Renal pelvis (tissue), 1 donor: ENCODE measurements at regions not wholly inside any gene's neighbourhood (a gene's known extent, or its start where the extent isn't known, plus 50 kb on each side); places are given as distances from the start of the nearest gene placed in this dataset.
"Not testable (repeated sequence)": the region's sequence is repeated elsewhere in the genome, so short reads cannot be mapped to it uniquely, and the experiment has no call there.

Source experiments
- DNase-seq: peaks from one replicate; pipeline ENCODE4 v3.0.0-alpha.2; 2013

DNA sequence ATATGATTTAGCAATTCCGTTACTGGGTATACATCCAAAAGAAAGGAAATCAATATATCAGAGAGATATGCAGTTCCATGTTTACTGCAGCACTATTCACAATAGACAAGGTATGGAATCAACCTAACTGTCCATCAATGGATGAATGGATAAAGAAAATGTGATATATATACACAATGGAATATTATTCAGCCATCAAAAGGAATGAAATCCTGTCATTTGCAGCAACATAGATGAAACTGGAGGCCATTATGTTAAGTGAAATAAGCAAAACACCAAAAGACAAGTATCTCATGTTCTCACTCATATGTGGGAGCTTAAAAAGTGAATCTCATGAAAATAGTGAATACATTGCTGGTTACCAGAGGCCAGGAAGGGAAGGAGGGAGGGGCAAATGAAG is 390.8 kb downstream of the ZFHX3 start:
- DNase-seq, result no peak

DNA sequence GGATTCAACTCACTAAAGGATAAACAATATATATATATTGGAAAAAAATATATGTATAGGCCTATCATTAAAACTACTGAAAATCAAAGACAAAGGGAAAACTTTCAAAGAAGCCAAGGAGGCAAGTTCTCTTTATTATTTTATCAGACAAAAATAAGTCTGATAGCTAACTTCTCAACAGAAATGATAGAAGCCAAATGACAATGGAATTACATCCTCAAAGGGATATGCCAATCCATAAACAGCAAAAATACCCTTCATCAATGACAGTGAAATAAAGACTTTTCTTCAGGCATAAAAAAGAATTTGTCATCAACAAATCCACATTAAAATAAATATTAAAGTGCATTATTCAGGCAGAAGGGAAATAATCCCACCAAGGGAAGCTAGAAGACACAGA is 393.4 kb downstream of the ZFHX3 start:
- DNase-seq, result no peak

DNA sequence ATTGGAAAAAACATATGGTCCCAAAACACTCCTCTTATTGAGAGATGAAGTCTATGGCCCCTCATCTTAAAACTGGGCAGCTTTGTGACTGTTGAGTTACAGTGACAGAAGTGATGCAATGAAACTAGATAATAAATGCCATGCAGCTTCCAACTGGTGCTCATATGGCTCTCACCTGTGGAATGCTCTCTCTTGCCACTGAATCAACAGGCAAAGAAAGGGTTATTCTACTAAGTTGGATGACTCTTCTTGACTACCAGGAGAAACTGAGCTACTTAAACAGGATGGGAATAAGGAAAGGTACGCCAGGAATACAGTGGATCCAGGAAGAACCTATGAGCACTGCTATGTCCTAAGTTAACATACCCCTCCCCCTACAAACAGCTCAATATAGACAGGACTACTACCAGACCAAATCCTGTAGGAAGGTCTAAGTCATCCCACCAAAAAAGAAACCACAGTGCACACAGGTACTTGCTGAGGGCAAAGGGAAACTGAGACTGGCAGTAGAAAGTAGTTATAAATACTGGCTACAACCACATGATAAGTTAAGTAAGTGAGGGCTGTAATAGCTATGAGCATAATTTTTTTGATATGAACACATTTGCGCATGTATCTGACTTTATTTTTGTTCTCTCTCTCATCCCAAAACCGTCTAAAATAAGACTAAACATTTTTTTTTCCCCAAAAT is 398.5 kb downstream of the ZFHX3 start:
- DNase-seq, result no peak

DNA sequence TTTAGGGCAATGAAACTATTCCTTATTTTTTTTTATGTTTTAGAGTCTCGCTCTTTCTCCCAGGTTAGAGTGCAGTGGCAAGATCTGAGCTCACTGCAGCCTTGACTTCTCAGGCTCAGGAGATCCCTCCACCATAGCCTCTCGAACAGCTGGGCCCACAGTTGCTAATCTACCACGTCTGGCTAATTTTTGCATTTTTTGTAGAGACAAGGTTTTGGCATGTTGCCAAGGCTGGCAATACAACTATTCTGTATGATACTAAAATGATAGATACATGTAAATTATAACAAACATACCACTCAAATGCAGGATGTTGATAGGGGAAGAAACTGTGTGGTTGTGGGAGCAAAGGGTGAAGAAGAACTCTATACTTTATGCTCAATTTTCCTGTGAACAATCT is 401.3 kb downstream of the ZFHX3 start:
- DNase-seq, result no peak

DNA sequence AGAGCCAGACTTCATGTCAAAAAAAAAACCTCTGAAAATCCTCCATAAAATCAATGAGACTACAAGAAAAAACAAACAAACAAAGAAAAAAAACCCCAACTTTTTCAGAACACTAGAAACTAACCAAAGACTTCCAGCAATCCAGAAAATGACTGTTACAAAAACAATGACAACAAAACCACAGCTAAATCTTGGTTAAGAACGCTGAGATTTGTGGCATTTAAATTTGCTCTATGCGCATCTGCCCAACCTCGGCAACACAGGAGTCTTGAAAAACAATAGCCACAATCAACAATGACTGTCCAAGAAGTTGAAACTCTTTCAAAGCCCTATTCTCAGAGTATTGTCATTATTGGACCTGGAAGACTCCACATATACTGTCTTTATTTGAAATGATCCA is 402.4 kb downstream of the ZFHX3 start:
- no peak for DNase-seq

DNA sequence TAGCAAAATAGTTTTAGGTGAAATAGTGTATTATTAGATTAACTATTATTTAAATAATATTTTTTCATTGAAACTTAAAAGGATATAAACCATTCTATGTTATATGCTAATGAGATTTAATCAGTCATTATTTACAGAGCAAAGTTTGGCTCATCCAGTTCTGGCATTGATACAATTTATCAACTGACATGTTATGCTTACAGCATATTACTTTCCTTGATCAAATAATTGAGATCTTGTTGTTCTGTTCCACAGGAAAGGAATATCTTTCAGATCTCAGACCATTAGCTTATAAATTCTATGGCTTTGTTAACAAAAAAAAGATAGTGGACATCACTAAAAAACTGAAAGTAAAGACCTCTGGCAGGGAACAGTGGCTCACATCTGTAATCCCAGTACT is 403.0 kb downstream of the ZFHX3 start:
- DNase-seq, result no peak

DNA sequence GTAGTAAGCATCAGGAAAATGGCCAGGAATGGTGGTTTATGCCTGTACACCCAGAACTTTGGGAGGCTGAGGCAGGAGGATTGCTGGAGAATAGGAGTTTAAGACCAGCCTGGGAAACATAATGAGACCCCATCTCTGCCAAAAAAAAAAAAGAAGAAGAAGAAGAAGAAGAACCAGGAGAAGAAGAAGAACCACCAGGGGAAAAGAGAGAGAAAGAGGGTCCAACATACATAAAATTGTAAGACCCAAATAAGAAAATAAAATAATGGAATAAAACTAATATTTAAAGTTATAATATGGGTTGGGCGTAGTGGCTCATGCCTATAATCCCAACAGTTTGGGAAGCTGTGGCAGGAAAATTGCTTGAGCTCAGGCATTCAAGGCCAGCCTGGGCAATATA is 408.4 kb downstream of the ZFHX3 start:
- no peak for DNase-seq

DNA sequence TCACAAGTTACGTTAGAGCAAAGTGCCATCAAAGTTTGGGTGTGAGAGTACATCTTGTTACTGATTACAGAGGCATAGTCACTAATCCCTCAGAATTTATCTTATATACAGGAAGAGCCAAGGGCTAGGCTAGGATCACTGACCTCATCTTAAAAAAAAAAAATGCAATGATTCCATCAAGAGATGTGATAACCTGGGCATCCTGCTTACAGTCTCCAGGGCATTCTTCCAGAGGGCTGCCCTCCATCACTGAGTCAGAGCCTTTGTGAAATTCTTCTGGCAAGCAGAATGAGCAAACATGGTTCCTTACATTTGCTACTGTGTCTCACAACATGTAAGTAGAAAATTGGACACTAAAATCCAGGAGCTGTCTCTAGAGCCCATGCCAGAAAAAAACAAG is 410.6 kb downstream of the ZFHX3 start:
- DNase-seq, result no peak

DNA sequence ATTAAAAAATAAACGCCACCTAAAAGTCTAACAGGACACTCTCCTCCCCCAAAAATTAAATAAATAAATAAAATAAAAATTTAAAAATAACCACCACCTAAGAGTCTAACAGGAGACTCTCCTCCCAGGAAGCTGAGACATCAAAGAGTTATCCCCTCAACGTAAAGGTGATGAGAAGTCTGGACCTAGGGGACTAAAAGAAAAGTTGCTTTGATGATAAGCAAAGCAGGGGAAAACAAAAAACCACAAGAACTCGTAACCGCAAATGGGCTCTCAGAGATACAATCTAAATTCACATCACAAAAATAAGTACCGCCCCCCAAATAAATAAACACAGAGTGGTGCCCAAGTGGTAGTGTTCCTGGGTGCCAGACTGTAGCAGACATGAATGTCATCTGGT is 412.2 kb downstream of the ZFHX3 start:
- DNase-seq, result no peak

DNA sequence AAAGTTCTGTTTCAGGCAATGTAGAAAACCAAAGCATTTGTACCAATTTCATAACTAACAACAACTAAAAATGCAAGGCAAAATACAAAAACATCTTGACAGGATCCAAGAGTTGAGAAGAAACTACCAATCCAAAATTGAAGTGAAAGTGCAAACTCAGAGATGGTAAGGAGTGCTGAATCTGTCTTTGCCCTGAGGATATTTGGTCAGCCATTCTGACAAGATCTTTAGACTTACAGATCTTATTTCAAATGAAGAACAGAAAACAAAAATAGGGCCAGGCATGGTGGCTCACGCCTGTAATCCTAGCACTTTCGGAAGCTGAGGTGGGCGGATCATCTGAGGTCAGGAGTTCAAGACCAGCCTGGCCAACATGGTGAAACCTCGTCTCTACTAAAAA is 412.8 kb downstream of the ZFHX3 start:
- no peak for DNase-seq

DNA sequence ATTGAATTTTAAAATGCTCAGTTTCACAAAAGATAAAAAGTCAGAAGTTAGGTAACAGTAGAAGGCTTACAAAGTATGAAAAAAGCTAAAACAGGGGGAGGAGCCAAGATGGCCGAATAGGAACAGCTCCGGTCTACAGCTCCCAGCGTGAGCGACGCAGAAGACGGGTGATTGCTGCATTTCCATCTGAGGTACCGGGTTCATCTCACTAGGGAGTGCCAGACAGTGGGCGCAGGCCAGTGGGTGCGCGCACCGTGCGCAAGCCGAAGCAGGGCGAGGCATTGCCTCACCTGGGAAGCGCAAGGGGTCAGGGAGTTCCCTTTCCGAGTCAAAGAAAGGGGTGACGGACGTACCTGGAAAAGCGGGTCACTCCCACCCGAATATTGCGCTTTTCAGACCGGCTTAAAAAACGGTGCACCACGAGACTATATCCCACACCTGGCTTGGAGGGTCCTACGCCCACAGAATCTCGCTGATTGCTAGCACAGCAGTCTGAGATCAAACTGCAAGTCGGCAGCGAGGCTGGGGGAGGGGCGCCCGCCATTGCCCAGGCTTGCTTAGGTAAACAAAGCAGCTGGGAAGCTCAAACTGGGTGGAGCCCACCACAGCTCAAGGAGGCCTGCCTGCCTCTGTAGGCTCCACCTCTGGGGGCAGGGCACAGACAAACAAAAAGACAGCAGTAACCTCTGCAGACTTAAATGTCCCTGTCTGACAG is 420.6 kb downstream of the ZFHX3 start:
- DNase-seq, result not testable (repeated sequence)

DNA sequence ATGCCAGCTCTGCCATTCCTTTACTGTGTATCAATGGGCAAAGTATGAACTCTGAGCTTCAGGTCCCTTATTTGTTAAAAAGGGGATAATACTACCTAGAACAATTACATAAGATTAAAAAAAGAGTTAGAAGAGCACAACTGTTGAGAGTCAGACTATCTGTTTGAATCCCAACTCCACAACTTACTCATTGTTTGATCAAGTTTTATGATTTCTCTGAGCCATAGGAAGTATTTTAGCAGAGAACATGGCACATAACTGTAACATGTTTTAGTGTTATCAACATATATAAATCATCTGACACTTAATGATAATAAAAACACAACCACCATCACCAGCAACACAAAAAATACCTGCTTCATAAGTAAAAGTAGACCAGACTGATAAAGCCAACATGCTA is 421.3 kb downstream of the ZFHX3 start:
- DNase-seq, result no peak

DNA sequence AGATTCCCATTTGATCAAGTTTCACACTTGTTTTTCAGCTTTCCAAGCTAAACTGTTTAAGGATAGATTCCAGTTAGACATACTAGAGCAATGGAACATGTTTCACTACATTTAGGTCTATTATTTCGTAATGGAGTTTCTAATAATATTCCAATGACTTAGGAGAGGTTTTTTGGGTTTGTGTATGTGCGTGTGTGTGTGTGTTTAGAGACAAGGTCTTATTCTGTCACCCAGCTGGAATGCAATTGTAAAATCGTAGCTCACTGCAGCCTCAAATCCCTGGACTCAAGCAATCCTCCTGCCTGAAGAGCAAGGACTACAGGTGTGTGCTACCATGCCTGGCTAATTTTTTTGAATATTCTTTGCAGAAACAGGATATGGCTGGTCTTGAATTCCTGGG is 426.3 kb downstream of the ZFHX3 start:
- DNase-seq, result no peak

DNA sequence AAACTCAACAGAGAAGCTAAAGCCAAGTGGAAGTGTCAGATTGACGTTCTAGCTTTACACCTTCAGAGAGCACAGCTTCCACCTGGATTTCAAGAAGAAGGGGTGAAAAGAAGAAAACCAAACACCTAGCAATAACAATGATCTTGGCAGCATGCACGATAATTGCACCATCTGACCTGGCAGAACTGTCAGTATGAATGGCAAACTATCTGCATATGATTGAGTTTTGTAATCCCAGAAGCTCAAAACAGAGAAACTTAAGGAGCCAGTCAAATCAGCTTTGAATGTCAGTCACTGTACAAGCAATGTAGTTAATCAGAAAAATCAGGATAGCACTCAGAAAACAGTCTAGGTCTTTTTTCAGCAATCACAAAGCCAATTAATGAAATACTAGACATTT is 427.1 kb downstream of the ZFHX3 start:
- DNase-seq, result no peak

DNA sequence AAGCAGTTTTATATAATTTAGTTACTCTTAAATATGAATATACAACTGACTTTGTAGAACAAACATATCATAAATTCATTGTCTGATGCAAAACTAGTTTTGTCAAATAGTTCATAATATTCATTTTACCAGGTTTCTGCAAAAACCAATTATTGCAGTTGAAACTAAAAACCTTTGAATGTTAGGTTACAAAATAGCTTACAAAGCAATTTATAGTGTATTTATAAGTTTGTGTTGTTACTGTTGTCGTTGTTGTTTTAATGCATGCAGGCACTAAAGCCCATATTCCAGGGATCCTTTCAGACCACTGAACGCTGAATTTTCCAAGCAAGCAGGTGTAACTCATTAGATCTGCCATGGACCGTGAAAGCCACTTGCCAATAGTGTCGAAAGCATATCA is 427.6 kb downstream of the ZFHX3 start:
- DNase-seq, result no peak

DNA sequence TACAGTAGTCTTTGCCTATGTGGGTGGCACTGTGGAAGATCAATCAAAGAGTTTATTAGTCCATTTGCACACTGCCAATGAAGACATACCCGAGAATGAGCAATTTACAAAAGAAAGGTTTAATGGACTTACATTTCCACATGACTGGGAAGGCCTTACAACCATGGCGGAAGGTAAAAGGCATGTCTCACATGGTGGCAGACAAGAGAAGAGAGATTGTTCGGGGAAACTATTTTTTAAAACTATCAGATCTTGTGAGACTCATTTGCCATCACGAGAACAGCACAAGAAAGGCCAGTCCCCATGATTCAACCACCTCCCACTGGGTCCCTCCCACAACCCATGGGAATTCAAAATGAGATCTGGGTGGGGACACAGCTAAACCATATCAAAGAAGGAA is 432.1 kb downstream of the ZFHX3 start:
- DNase-seq, result no peak

DNA sequence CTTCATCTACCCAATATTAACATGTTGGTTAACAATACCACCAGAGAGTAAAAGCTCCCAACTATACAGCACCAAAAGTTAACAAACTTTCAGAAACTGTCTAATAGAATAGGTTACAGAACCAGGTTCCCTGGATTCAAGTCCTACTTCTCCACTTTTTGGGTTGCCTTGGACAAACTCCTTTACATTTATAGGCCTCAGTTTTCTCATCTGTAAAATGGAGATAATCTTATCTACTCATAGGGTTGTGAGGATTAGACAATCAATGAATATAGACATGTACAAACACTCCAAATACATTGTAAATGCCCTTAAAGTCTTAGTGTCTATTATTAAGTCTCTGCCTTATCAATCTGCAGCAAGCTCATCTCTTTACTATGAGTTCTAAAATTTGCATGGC is 435.2 kb downstream of the ZFHX3 start:
- DNase-seq, result no peak

DNA sequence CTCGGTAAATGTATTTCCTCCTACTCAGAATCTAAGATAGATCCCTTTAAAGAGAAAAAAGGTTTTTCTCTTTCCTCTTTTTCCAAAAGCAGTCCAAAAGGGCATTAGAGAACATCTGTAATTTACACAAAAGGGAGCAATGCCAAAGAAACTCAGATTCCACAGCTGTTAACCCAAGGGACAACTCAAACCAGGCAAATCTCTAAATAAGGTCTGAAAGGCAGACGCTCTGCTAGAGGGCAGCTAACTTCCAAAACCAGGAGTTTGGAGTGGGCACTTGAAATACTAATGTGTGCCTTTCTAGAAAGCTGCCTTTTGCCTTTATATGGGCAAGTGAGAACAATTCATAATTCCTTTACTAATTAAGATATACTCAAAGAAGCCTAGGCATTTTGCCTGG is 435.7 kb downstream of the ZFHX3 start:
- peak; percentile 10 for DNase-seq

DNA sequence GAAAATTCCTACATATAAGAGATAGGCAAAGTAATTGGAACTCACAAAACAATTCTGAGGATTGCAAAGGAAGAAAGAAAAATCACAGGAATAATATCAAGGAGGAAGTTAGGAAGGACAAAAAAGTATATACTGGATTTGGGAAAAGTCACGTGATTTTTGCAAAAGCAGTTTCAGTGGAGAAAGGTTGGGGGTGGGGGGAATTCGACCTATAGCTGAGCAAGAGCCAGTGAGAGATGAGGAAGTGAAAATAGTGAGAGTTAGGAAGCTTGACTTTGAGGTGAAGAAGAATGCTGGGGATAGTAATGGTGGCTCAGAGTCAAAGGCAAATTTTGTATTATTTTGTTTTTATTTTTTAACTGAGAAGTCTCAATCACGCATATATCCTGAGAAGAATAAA is 438.0 kb upstream of the PMFBP1 start:
- DNase-seq, result no peak

DNA sequence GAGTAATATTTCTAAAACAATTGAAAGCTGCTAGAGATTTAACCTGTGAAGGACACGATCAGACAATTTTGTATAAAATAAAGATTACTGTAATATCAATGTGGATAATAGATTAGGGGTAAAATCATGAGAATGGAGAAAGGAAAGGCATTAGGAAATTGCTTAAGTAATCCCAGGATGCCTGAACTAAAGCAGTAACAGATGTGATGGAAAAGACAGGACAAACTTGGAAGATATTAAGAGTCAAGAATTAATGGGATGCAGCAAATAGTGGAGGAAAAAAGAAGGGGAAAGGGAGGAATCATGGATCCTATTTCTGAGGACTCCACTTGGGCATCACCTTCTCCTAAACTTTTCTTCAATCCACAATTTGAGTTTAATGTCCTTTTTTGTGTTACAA is 437.1 kb upstream of the PMFBP1 start:
- no peak for DNase-seq

DNA sequence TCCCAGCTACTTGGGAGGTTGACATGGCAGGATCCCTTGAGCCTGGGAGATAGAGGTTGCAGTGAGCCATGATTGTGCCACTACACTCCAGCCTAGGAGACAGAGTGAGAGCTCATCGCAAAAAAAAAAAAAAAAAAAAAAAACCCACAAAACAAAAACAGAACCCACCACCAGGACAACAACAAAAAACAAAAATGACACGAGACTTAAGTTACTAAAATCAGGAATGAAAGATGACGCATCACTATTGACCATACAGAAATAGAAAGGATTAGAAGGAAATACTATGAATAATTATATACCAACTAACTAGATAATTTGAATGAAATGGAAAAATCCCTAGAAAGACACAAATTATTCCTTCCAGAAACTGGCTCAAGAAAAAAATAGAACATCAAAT is 432.4 kb upstream of the PMFBP1 start:
- no peak for DNase-seq

DNA sequence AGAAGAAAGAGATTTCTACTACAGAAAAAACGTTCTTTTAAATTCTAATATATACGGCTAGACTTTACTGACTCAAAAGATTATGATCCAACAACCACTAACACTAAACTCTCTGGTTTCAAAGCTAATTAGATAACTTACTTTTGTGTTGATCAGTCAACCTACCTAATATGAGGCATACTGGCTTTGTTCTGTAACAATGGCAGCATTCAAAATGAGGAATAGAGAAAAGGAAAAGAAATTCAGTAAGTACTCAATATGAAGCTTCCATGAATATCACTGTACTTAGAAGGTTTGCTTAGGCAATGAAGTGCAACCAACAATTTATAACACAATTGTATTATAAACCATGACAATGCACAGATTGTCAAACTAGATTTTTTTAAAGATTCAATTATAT is 430.5 kb upstream of the PMFBP1 start:
- no peak for DNase-seq

DNA sequence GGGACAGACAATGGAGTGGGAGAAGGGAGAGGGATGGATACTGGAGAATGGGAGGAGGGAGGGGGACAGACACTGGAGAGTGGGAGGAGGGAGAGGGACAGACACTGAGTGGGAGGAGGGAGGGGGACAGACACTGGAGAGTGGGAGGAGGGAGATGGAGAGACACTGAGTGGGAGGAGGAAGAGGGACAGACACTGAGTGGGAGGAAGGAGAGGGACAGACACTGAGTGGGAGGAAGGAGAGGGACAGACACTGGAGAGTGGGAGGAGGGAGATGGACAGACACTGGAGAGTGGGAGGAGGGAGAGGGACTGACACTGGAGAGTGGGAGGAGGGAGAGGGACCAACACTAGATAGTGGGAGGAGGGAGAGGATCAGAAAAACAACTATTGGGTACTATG is 426.7 kb upstream of the PMFBP1 start:
- no peak for DNase-seq

DNA sequence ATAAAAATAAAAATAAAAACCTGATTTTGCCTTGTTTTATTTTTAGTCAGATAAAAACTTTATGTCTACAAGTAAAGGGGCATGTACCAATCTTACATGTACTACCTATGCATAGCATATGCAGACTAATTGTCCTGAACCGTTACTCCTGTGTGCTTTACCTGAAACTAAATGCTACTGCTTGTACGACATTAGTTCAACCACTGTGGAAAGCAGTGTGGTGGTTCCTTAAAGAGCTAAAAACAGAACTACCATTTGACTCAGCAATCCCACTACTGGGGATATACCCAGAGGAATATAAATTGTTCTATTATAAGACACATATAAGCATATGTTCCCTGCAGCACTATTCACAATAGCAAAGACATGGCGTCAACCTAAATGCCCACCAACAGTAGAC is 426.0 kb upstream of the PMFBP1 start:
- no peak for DNase-seq
